ENCODE measurements at regions not wholly inside any gene's neighbourhood (a gene's known extent, or its start where the extent isn't known, plus 50 kb on each side); places are given as distances from the start of the nearest gene placed in this dataset.

GRCh38 chr3:43177085-43177484, 71.2 kb upstream of the POMGNT2 start:
- no peak for DNase-seq

- DNase-seq: no peak
Observed at GRCh38 chr3:43176666-43177065, 70.8 kb upstream of the POMGNT2 start.

GRCh38 chr3:43175541-43175940, 69.7 kb upstream of the POMGNT2 start:
- DNase-seq: no peak

GRCh38 chr3:43173949-43174348, 68.1 kb upstream of the POMGNT2 start:
- no peak for DNase-seq

GRCh38 chr3:43171748-43172147, 65.9 kb upstream of the POMGNT2 start:
- no peak for DNase-seq

GRCh38 chr3:43170553-43170952, 64.7 kb upstream of the POMGNT2 start:
- DNase-seq: no peak

GRCh38 chr3:43169987-43170386, 64.1 kb upstream of the POMGNT2 start:
- no peak for DNase-seq

- DNase-seq: no peak
Observed at GRCh38 chr3:43166406-43166805, 60.5 kb upstream of the POMGNT2 start.

- no peak for DNase-seq
Observed at GRCh38 chr3:43165786-43166185, 59.9 kb upstream of the POMGNT2 start.

- DNase-seq: no peak
Observed at GRCh38 chr3:43163895-43164493, 58.1 kb upstream of the POMGNT2 start.

GRCh38 chr3:43162230-43163084, 56.6 kb upstream of the POMGNT2 start:
- DNase-seq: peak; percentile 43

GRCh38 chr3:43161684-43162229, 55.9 kb upstream of the POMGNT2 start:
- no peak for DNase-seq

GRCh38 chr3:43160664-43161063, 54.8 kb upstream of the POMGNT2 start:
- DNase-seq: no peak

GRCh38 chr3:43159876-43160255, 54.0 kb upstream of the POMGNT2 start:
- DNase-seq: no peak

GRCh38 chr3:43159131-43159875, 53.4 kb upstream of the POMGNT2 start:
- no peak for DNase-seq

GRCh38 chr3:43156812-43157455, 51.1 kb upstream of the POMGNT2 start:
- DNase-seq: no peak

GRCh38 chr3:43155464-43156121, 49.7 kb upstream of the POMGNT2 start:
- DNase-seq: no peak

All from activated CD8-positive, alpha-beta memory T cell treated with anti-CD3 and anti-CD28 coated beads, Interleukin-2, amount 50 U/mL, for 4 hours (primary cell).